ENCODE measurements at regions not wholly inside any gene's neighbourhood (a gene's known extent, or its start where the extent isn't known, plus 50 kb on each side); places are given as distances from the start of the nearest gene placed in this dataset.

DNA sequence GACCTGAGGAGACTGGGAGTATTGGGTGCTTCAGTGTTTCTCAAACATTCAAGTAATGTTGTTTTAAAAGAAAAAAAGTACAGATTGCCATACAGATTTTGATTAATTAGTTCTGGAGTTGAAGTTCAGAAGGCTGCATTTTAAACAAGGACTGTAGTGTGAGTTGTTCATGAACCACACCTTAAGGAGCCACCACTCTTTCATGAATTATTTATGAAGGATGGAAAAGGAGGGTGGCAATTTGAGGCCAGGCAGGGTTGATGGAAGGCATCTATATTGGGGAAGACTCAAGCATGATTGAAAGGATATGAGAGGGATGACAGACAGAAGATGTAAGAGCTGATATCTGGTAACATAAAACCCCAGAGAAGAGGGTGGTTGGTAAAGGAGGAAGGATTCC lies 146.6 kb upstream of the CAND1 start:
- no peaks in the 10 kb centered on the region for H3K36me3 ChIP-seq (ENCODE audit: insufficient read depth, low read length)
- H3K9me3 ChIP-seq (ENCODE audit: low read length): no peaks in the 10 kb centered on the region
- no peak for DNase-seq (ENCODE audit: low spot score)
- no peak overlapping the region for H3K4me3 ChIP-seq (ENCODE audit: low read depth, low read length, poor library complexity, severe bottlenecking)
- H3K79me2 ChIP-seq (ENCODE audit: insufficient read depth, low read depth, low read length): no peaks in the 10 kb centered on the region
- no TSS peak for BruUV-seq (replicated peaks)
- CTCF ChIA-PET (ENCODE audit: unreplicated experiment): no interaction called here
- no peaks in the 10 kb centered on the region for H3K9me2 ChIP-seq (ENCODE audit: insufficient read depth, low read length)
- no peak for TF ChIP-seq EZH2phosphoT487 (IDR thresholded peaks at IDR 0.05; ENCODE audit: borderline replicate concordance, low read depth, low read length)
- TF ChIP-seq, protein P1, sequence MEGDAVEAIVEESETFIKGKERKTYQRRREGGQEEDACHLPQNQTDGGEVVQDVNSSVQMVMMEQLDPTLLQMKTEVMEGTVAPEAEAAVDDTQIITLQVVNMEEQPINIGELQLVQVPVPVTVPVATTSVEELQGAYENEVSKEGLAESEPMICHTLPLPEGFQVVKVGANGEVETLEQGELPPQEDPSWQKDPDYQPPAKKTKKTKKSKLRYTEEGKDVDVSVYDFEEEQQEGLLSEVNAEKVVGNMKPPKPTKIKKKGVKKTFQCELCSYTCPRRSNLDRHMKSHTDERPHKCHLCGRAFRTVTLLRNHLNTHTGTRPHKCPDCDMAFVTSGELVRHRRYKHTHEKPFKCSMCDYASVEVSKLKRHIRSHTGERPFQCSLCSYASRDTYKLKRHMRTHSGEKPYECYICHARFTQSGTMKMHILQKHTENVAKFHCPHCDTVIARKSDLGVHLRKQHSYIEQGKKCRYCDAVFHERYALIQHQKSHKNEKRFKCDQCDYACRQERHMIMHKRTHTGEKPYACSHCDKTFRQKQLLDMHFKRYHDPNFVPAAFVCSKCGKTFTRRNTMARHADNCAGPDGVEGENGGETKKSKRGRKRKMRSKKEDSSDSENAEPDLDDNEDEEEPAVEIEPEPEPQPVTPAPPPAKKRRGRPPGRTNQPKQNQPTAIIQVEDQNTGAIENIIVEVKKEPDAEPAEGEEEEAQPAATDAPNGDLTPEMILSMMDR (conservative IDR thresholded peaks at IDR 0.05; ENCODE audit: low read length): no peak
- no peaks in the 10 kb centered on the region for H3K4me1 ChIP-seq (ENCODE audit: insufficient read depth, low read length, poor library complexity, severe bottlenecking)
- no peak overlapping the region for H2AFZ ChIP-seq (ENCODE audit: low read length)
- no peak overlapping the region for H3K4me2 ChIP-seq (ENCODE audit: low read length)
- intact Hi-C loops (cut with micrococcal nuclease; ENCODE audit: unreplicated experiment): no loop called here
- POLR2A ChIA-PET: no interaction called here
- H3K27ac ChIP-seq (ENCODE audit: low read depth, low read length, poor library complexity, severe bottlenecking): no peak overlapping the region
- H4K20me1 ChIP-seq (ENCODE audit: insufficient read depth, low read length): no peaks in the 10 kb centered on the region

DNA sequence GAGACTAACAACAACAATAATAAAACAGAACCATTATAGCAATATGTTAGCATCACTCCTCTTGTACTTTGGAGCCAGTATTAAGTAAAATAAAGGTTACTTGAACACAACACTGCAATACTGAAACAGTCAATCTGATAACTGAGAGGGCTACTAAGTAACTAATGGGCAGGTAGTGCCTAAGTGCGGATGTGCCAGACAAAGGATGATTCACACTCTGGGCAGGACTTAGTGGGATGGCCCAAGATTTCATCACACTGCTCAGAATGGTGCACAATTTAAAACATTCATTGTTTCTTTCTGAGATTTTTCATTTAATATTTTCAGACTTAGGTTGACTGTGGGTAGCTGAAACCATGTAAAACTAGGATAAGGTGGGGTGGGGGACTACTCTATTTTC lies 131.9 kb upstream of the CAND1 start:
- BruUV-seq (replicated peaks): no TSS peak
- no peak overlapping the region for H2AFZ ChIP-seq (ENCODE audit: low read length)
- TF ChIP-seq EZH2phosphoT487 (IDR thresholded peaks at IDR 0.05; ENCODE audit: borderline replicate concordance, low read depth, low read length): no peak
- TF ChIP-seq, protein P1 (conservative IDR thresholded peaks at IDR 0.05; ENCODE audit: low read length): no peak
- no peaks in the 10 kb centered on the region for H3K79me2 ChIP-seq (ENCODE audit: insufficient read depth, low read depth, low read length)
- no peak overlapping the region for H3K4me3 ChIP-seq (ENCODE audit: low read depth, low read length, poor library complexity, severe bottlenecking)
- DNase-seq (ENCODE audit: low spot score): no peak
- no peaks in the 10 kb centered on the region for H4K20me1 ChIP-seq (ENCODE audit: insufficient read depth, low read length)
- no peak overlapping the region for H3K4me2 ChIP-seq (ENCODE audit: low read length)
- H3K9me2 ChIP-seq (ENCODE audit: insufficient read depth, low read length): no peaks in the 10 kb centered on the region
- CTCF ChIA-PET (ENCODE audit: unreplicated experiment): no interaction called here
- intact Hi-C loops (cut with micrococcal nuclease; ENCODE audit: unreplicated experiment): no loop called here
- H3K36me3 ChIP-seq (ENCODE audit: insufficient read depth, low read length): no peaks in the 10 kb centered on the region
- POLR2A ChIA-PET: no interaction called here
- H3K27ac ChIP-seq (ENCODE audit: low read depth, low read length, poor library complexity, severe bottlenecking): no peak overlapping the region
- no peaks in the 10 kb centered on the region for H3K4me1 ChIP-seq (ENCODE audit: insufficient read depth, low read length, poor library complexity, severe bottlenecking)
- H3K9me3 ChIP-seq (ENCODE audit: low read length): no peaks in the 10 kb centered on the region

DNA sequence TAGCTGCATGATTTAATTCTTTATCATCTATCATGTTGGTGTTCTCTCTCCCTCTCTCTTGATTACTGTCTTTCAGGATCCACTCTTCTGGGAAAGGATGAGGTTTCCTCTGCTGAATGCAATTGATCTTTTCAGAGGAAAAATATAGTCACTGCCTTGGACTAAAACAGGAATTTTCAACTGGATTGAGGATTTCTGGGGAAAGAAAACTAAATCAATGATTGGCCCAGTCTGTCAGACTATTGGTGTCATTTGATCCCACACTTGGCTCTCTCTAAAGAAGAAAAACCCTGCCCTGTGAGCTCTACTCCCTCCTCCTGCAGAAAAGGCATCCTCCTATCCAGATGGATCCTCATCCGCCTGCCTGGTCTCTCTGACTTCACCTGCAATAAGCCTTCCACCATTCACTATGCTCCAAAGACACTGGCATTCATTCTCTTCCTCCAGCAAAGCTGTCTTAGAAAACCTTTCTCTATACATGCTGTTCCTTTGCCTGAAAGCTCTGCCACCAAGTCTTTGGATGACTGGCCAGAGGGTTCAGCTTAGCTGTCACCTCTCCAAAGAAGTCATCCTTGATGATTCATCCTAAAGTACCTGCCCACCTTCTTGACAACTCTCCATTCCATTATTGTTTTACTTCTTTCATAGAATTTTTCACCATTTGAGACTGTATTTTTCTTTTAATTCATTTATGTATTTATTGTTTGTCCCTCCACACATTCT lies 127.7 kb upstream of the CAND1 start:
- H3K36me3 ChIP-seq (ENCODE audit: insufficient read depth, low read length): no peaks in the 10 kb centered on the region
- H3K9me2 ChIP-seq (ENCODE audit: insufficient read depth, low read length): no peaks in the 10 kb centered on the region
- H2AFZ ChIP-seq (ENCODE audit: low read length): no peak overlapping the region
- intact Hi-C loops (cut with micrococcal nuclease; ENCODE audit: unreplicated experiment): no loop called here
- H3K27ac ChIP-seq (ENCODE audit: low read depth, low read length, poor library complexity, severe bottlenecking): no peak overlapping the region
- H3K4me1 ChIP-seq (ENCODE audit: insufficient read depth, low read length, poor library complexity, severe bottlenecking): no peaks in the 10 kb centered on the region
- H3K9me3 ChIP-seq (ENCODE audit: low read length): no peaks in the 10 kb centered on the region
- no peaks in the 10 kb centered on the region for H3K79me2 ChIP-seq (ENCODE audit: insufficient read depth, low read depth, low read length)
- DNase-seq (ENCODE audit: low spot score): no peak
- no peak for TF ChIP-seq EZH2phosphoT487 (IDR thresholded peaks at IDR 0.05; ENCODE audit: borderline replicate concordance, low read depth, low read length)
- TF ChIP-seq, protein P1 (conservative IDR thresholded peaks at IDR 0.05; ENCODE audit: low read length): no peak
- ChIA-PET POLR2A (no interaction called here), CTCF (ENCODE audit: unreplicated experiment) (no interaction called here)
- BruUV-seq (replicated peaks): no TSS peak
- H3K4me3 ChIP-seq (ENCODE audit: low read depth, low read length, poor library complexity, severe bottlenecking): no peak overlapping the region
- no peak overlapping the region for H3K4me2 ChIP-seq (ENCODE audit: low read length)
- H4K20me1 ChIP-seq (ENCODE audit: insufficient read depth, low read length): no peaks in the 10 kb centered on the region
